DND-41 (cell line): ENCODE measurements at regions not wholly inside any gene's neighbourhood (a gene's known extent, or its start where the extent isn't known, plus 50 kb on each side); places are given as distances from the start of the nearest gene placed in this dataset.

Experiments
- ATAC-seq: fragments of 200-7000 bp; cut with Tn5 transposase; 3 replicates; pipeline ENCODE4 v1.9.1; 2021; ENCODE audit warnings: low read depth; ENCODE audit not compliant: insufficient read depth
- DNase-seq: peaks from one replicate; pipeline ENCODE4 v3.0.0-alpha.2; 2020
- H2AFZ ChIP-seq: 2 replicates; pipeline ENCODE4 v1.6.0; 2012; ENCODE audit warnings: low read depth, low read length
- H3K27ac ChIP-seq: 2 replicates; pipeline ENCODE4 v1.5.1; 2012; ENCODE audit warnings: low read length, inconsistent platforms
- H3K27me3 ChIP-seq: fragments of 200-600 bp; sonication (generic); 2 replicates; pipeline ENCODE4 v1.6.0; 2012; ENCODE audit warnings: low read length, mild to moderate bottlenecking, inconsistent platforms; ENCODE audit not compliant: insufficient read depth, poor library complexity
- H3K36me3 ChIP-seq: 2 replicates; pipeline ENCODE4 v1.5.1; 2012; ENCODE audit warnings: low read length, inconsistent platforms; ENCODE audit not compliant: insufficient read depth
- H3K4me1 ChIP-seq: 2 replicates; pipeline ENCODE4 v1.5.1; 2012; ENCODE audit warnings: mild to moderate bottlenecking, low read length; ENCODE audit not compliant: insufficient read depth
- H3K4me2 ChIP-seq: 2 replicates; pipeline ENCODE4 v1.6.0; 2012; ENCODE audit warnings: mild to moderate bottlenecking, moderate library complexity, low read length, inconsistent platforms; ENCODE audit not compliant: insufficient read depth
- H3K4me3 ChIP-seq, 2 experiments: fragments of 200-600 bp in 1 of 2; shearing (Covaris generic) in 1 of 2; 2 replicates each; pipeline ENCODE4 v1.5.1; 2012 to 2016; ENCODE audit warnings: inconsistent platforms in 2 of 2, low read length in 2 of 2, mild to moderate bottlenecking in 2 of 2, low read depth in 1 of 2, moderate library complexity in 1 of 2
- H3K79me2 ChIP-seq: 2 replicates; pipeline ENCODE4 v1.6.0; 2012; ENCODE audit warnings: low read length, inconsistent platforms; ENCODE audit not compliant: insufficient read depth
- H3K9ac ChIP-seq: 2 replicates; pipeline ENCODE4 v1.6.0; 2012; ENCODE audit warnings: low read depth, mild to moderate bottlenecking, inconsistent platforms, low read length, moderate library complexity
- H3K9me3 ChIP-seq: 2 replicates; pipeline ENCODE4 v1.5.1; 2012; ENCODE audit warnings: low read length, moderate library complexity, mild to moderate bottlenecking, inconsistent platforms; ENCODE audit not compliant: insufficient read depth, severe bottlenecking
- H4K20me1 ChIP-seq: 2 replicates; pipeline ENCODE4 v1.6.0; 2012; ENCODE audit warnings: low read length; ENCODE audit not compliant: insufficient read depth
- EZH2 ChIP-seq: IDR thresholded peaks from 3 replicates; pipeline ENCODE4 v1.6.1; 2012; ENCODE audit warnings: borderline replicate concordance, low read depth, mild to moderate bottlenecking, moderate library complexity, low read length, inconsistent platforms; ENCODE audit not compliant: severe bottlenecking
- TF ChIP-seq, protein P1 (sequence below): IDR thresholded peaks from 2 replicates; pipeline ENCODE4 v1.5.1; 2012; ENCODE audit warnings: borderline replicate concordance, low read length, moderate library complexity, mild to moderate bottlenecking; ENCODE audit not compliant: poor library complexity, severe bottlenecking; ENCODE audit errors: extremely low read depth

DNA sequence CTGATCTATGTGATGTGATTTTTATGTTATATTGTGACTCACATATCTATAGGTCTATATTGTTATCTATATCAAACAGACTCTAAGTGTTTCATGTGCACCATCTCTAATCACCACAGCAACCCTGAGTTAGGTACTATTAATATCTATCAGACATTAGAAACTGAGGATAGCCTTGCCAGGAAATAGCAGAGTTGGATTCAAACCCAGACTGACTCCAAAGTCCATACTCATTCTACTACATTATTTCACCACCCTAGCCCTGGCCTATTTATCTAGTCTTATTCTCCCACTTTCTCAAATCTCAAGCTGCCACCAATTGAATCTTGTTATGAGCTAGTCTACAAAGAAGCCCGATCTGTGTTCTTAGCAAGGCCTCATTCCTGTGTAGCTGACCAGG is 65.4 kb upstream of the GNAO1 start:
- no peak for DNase-seq
- Histone ChIP-seq H3K79me2 (no peaks in the 10 kb centered on the region), H3K4me2 (no peak overlapping the region), H3K9ac (no peak overlapping the region), H3K9me3 (no peaks in the 10 kb centered on the region), H3K4me1 (no peaks in the 10 kb centered on the region), H4K20me1 (no peaks in the 10 kb centered on the region), H3K4me3 (no peak overlapping the region), H3K27ac (no peak overlapping the region), H2AFZ (no peak overlapping the region), H3K36me3 (no peaks in the 10 kb centered on the region), H3K27me3 (peaks cover 11% of the 10 kb centered on the region)
- ATAC-seq, result no peak
- no peak for TF ChIP-seq EZH2
- TF ChIP-seq, protein P1, sequence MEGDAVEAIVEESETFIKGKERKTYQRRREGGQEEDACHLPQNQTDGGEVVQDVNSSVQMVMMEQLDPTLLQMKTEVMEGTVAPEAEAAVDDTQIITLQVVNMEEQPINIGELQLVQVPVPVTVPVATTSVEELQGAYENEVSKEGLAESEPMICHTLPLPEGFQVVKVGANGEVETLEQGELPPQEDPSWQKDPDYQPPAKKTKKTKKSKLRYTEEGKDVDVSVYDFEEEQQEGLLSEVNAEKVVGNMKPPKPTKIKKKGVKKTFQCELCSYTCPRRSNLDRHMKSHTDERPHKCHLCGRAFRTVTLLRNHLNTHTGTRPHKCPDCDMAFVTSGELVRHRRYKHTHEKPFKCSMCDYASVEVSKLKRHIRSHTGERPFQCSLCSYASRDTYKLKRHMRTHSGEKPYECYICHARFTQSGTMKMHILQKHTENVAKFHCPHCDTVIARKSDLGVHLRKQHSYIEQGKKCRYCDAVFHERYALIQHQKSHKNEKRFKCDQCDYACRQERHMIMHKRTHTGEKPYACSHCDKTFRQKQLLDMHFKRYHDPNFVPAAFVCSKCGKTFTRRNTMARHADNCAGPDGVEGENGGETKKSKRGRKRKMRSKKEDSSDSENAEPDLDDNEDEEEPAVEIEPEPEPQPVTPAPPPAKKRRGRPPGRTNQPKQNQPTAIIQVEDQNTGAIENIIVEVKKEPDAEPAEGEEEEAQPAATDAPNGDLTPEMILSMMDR, result no peak

DNA sequence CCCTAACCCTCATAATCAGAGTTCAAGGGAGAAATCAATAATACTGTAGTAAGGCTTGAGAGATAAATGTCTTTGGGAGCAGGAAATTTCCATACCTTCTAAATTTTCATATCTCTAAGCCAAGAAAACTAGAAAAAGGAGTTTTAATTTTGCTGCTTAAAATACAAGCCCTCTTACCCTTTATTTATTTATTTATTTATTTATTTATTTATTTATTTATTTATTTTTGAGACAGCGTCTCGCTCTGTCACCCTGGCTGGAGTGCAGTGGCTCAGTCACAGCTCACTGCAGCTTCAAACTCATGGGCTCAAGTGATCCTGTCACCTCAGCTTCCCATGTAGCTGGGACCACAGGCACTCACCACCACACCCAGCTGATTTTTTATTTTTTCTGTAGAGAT is 69.0 kb upstream of the GNAO1 start:
- no peaks in the 10 kb centered on the region for H4K20me1 ChIP-seq
- H3K79me2 ChIP-seq, result no peaks in the 10 kb centered on the region
- ATAC-seq, result no peak
- H3K4me2 ChIP-seq, result no peak overlapping the region
- H3K9ac ChIP-seq, result no peak overlapping the region
- no peak overlapping the region for H3K4me3 ChIP-seq
- no peaks in the 10 kb centered on the region for H3K9me3 ChIP-seq
- H3K36me3 ChIP-seq, result no peaks in the 10 kb centered on the region
- TF ChIP-seq, protein P1, result no peak
- TF ChIP-seq EZH2, result no peak
- no peak for DNase-seq
- no peak overlapping the region for H2AFZ ChIP-seq
- H3K27me3 ChIP-seq, result peaks cover 8% of the 10 kb centered on the region
- no peak overlapping the region for H3K27ac ChIP-seq
- H3K4me1 ChIP-seq, result no peaks in the 10 kb centered on the region

DNA sequence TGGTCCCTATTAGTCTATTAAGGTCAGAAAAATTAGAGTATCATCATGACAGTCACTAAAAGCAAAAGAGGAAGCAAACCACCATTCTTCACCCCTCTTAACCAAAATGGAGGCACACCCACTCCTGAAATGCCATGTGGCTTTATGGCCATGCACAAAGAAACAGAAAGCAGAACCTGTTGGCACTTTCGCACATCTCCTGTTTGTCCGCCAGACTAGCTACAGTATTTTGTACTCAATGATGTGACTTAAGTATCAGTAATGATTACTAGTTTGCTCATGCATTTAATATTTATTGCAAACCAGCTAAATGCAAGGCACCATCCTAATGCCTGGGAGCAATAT is 70.2 kb upstream of the GNAO1 start:
- no peak for DNase-seq
- Histone ChIP-seq H3K4me2 (no peak overlapping the region), H3K4me1 (no peaks in the 10 kb centered on the region), H3K9ac (no peak overlapping the region), H4K20me1 (no peaks in the 10 kb centered on the region), H3K4me3 (no peak overlapping the region), H2AFZ (no peak overlapping the region), H3K36me3 (no peaks in the 10 kb centered on the region), H3K27me3 (peaks cover 3% of the 10 kb centered on the region), H3K79me2 (no peaks in the 10 kb centered on the region), H3K27ac (no peak overlapping the region), H3K9me3 (no peaks in the 10 kb centered on the region)
- TF ChIP-seq EZH2, result no peak
- TF ChIP-seq, protein P1, result no peak
- ATAC-seq, result no peak
